H1 (cell line): ENCODE measurements at regions not wholly inside any gene's neighbourhood (a gene's known extent, or its start where the extent isn't known, plus 50 kb on each side); places are given as distances from the start of the nearest gene placed in this dataset.

ENCODE experiments used
- CHD1 ChIP-seq: IDR thresholded peaks from 2 replicates; pipeline ENCODE4 v1.6.1; 2012; ENCODE audit warnings: low read depth, low read length, improper control_type of control experiment
- CHD2 ChIP-seq: IDR thresholded peaks from 2 replicates; pipeline ENCODE4 v1.6.1; 2012; ENCODE audit warnings: low read length, improper control_type of control experiment
- HDAC6 ChIP-seq: IDR thresholded peaks from one replicate; pipeline ENCODE4 v1.7.1; 2012; ENCODE audit warnings: low read depth, mild to moderate bottlenecking, inconsistent platforms, low read length, moderate library complexity
- KDM5A ChIP-seq: fragments of 200-600 bp; IDR thresholded peaks from 2 replicates; pipeline ENCODE4 v1.7.1; 2012; ENCODE audit warnings: mild to moderate bottlenecking, low read length, inconsistent platforms, mixed read lengths
- POLR2AphosphoS5 ChIP-seq: IDR thresholded peaks from 2 replicates; pipeline ENCODE4 v1.6.1; 2011; ENCODE audit warnings: low read depth, low read length
- TBP ChIP-seq: IDR thresholded peaks from 2 replicates; pipeline ENCODE4 v1.6.1; 2011; ENCODE audit warnings: low read depth, low read length, improper control_type of control experiment
- TEAD4 ChIP-seq: IDR thresholded peaks from 2 replicates; pipeline ENCODE4 v1.6.1; 2012; ENCODE audit warnings: low read depth, low read length, inconsistent platforms, mixed read lengths
- YY1 ChIP-seq: IDR thresholded peaks from 2 replicates; pipeline ENCODE4 v1.6.1; 2011; ENCODE audit warnings: low read depth, mild to moderate bottlenecking, low read length
- ZNF274 ChIP-seq: IDR thresholded peaks from 2 replicates; pipeline ENCODE4 v1.7.0; 2012; ENCODE audit warnings: low read length, borderline replicate concordance; ENCODE audit errors: extremely low read depth
- TF ChIP-seq, protein P1 (sequence below): fragments of 300-600 bp; sonication (generic); IDR thresholded peaks from 2 replicates; pipeline ENCODE4 v1.7.1; 2012; ENCODE audit warnings: low read length, moderate library complexity, mild to moderate bottlenecking, inconsistent platforms; ENCODE audit not compliant: insufficient replicate concordance
- TF ChIP-seq, protein P2 (sequence below): IDR thresholded peaks from 2 replicates; pipeline ENCODE4 v1.6.1; 2011; ENCODE audit warnings: low read depth, mild to moderate bottlenecking, low read length; ENCODE audit not compliant: insufficient read depth

DNA sequence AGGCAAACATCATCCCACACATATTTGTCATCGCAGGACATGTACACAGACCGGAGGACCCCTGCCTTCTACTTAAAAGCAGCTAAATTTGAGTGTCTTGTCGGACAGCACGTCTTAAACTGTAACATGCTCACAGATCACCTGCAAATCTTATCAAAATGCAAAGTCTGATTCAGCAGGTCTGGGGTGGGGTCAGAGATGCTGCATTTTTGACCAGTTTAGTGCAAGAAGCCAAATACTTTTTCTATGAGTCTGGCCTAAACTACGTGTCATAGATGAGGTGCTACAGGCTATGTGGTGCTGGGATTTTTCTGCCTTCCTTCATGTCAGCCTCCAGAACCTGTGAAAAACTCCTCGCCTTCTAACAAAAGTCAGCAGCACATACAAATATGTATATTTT lies 178.8 kb upstream of the LHX5 start (continued):
- TF ChIP-seq, protein P1, sequence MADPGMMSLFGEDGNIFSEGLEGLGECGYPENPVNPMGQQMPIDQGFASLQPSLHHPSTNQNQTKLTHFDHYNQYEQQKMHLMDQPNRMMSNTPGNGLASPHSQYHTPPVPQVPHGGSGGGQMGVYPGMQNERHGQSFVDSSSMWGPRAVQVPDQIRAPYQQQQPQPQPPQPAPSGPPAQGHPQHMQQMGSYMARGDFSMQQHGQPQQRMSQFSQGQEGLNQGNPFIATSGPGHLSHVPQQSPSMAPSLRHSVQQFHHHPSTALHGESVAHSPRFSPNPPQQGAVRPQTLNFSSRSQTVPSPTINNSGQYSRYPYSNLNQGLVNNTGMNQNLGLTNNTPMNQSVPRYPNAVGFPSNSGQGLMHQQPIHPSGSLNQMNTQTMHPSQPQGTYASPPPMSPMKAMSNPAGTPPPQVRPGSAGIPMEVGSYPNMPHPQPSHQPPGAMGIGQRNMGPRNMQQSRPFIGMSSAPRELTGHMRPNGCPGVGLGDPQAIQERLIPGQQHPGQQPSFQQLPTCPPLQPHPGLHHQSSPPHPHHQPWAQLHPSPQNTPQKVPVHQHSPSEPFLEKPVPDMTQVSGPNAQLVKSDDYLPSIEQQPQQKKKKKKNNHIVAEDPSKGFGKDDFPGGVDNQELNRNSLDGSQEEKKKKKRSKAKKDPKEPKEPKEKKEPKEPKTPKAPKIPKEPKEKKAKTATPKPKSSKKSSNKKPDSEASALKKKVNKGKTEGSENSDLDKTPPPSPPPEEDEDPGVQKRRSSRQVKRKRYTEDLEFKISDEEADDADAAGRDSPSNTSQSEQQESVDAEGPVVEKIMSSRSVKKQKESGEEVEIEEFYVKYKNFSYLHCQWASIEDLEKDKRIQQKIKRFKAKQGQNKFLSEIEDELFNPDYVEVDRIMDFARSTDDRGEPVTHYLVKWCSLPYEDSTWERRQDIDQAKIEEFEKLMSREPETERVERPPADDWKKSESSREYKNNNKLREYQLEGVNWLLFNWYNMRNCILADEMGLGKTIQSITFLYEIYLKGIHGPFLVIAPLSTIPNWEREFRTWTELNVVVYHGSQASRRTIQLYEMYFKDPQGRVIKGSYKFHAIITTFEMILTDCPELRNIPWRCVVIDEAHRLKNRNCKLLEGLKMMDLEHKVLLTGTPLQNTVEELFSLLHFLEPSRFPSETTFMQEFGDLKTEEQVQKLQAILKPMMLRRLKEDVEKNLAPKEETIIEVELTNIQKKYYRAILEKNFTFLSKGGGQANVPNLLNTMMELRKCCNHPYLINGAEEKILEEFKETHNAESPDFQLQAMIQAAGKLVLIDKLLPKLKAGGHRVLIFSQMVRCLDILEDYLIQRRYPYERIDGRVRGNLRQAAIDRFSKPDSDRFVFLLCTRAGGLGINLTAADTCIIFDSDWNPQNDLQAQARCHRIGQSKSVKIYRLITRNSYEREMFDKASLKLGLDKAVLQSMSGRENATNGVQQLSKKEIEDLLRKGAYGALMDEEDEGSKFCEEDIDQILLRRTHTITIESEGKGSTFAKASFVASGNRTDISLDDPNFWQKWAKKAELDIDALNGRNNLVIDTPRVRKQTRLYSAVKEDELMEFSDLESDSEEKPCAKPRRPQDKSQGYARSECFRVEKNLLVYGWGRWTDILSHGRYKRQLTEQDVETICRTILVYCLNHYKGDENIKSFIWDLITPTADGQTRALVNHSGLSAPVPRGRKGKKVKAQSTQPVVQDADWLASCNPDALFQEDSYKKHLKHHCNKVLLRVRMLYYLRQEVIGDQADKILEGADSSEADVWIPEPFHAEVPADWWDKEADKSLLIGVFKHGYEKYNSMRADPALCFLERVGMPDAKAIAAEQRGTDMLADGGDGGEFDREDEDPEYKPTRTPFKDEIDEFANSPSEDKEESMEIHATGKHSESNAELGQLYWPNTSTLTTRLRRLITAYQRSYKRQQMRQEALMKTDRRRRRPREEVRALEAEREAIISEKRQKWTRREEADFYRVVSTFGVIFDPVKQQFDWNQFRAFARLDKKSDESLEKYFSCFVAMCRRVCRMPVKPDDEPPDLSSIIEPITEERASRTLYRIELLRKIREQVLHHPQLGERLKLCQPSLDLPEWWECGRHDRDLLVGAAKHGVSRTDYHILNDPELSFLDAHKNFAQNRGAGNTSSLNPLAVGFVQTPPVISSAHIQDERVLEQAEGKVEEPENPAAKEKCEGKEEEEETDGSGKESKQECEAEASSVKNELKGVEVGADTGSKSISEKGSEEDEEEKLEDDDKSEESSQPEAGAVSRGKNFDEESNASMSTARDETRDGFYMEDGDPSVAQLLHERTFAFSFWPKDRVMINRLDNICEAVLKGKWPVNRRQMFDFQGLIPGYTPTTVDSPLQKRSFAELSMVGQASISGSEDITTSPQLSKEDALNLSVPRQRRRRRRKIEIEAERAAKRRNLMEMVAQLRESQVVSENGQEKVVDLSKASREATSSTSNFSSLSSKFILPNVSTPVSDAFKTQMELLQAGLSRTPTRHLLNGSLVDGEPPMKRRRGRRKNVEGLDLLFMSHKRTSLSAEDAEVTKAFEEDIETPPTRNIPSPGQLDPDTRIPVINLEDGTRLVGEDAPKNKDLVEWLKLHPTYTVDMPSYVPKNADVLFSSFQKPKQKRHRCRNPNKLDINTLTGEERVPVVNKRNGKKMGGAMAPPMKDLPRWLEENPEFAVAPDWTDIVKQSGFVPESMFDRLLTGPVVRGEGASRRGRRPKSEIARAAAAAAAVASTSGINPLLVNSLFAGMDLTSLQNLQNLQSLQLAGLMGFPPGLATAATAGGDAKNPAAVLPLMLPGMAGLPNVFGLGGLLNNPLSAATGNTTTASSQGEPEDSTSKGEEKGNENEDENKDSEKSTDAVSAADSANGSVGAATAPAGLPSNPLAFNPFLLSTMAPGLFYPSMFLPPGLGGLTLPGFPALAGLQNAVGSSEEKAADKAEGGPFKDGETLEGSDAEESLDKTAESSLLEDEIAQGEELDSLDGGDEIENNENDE, result no peak
- TF ChIP-seq POLR2AphosphoS5 (no peak), YY1 (no peak), ZNF274 (no peak), HDAC6 (no peak), CHD2 (no peak), TEAD4 (no peak), CHD1 (no peak), TBP (no peak), KDM5A (no peak)
- TF ChIP-seq, protein P2, sequence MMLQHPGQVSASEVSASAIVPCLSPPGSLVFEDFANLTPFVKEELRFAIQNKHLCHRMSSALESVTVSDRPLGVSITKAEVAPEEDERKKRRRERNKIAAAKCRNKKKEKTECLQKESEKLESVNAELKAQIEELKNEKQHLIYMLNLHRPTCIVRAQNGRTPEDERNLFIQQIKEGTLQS, result no peak
